Activated CD8-positive, alpha-beta T cell treated with anti-CD3 and anti-CD28 coated beads for 36 hours (primary cell): ENCODE measurements at regions not wholly inside any gene's neighbourhood (a gene's known extent, or its start where the extent isn't known, plus 50 kb on each side); places are given as distances from the start of the nearest gene placed in this dataset.

ENCODE experiments used
- ATAC-seq: fragments of 200-7000 bp; cut with Tn5 transposase; one replicate; pipeline ENCODE4 v1.10.0; 2021; ENCODE audit warnings: mild to moderate bottlenecking, moderate library complexity
- CTCF ChIA-PET: fragments of 350-600 bp; sonication (Branson Sonifier 250); formaldehyde crosslinking; loops from one replicate; lab custom pipeline; 2021; ENCODE audit warnings: antibody characterized with exemption; lab: Charles Lee
- POLR2A ChIA-PET: fragments of 350-600 bp; sonication (Branson Sonifier 250); formaldehyde crosslinking; loops from one replicate; lab custom pipeline; 2021; ENCODE audit warnings: antibody characterized with exemption; lab: Charles Lee
- DNase-seq: peaks from one replicate; pipeline ENCODE4 v3.0.0-alpha.2; 2020
- H3K27ac Mint-ChIP-seq: one replicate; pipeline ENCODE4 v1.8.0; 2021; ENCODE audit warnings: mild to moderate bottlenecking, mixed read lengths
- H3K27me3 Mint-ChIP-seq: one replicate; pipeline ENCODE4 v1.8.0; 2021; ENCODE audit warnings: mixed read lengths
- H3K36me3 Mint-ChIP-seq: one replicate; pipeline ENCODE4 v1.8.0; 2021; ENCODE audit warnings: low read depth, mixed read lengths
- H3K4me1 Mint-ChIP-seq: one replicate; pipeline ENCODE4 v1.8.0; 2021; ENCODE audit warnings: low read depth, mixed read lengths
- H3K4me3 Mint-ChIP-seq: one replicate; pipeline ENCODE4 v1.8.0; 2021; ENCODE audit warnings: mild to moderate bottlenecking, moderate library complexity, mixed read lengths
- H3K9me3 Mint-ChIP-seq: one replicate; pipeline ENCODE4 v1.8.0; 2021; ENCODE audit warnings: mixed read lengths
- CTCF ChIP-seq: fragments of 200-600 bp; IDR thresholded peaks from one replicate; pipeline ENCODE4 v1.8.0; 2022; ENCODE audit warnings: antibody characterized with exemption, mild to moderate bottlenecking
- intact Hi-C: fragments of 100-400 bp; cut with micrococcal nuclease; formaldehyde crosslinking; loops from one replicate; pipeline ENCODE4 v1.10.0; 2022

- ChIA-PET POLR2A (no interaction called here), CTCF (no interaction called here)
- H3K4me3 Mint-ChIP-seq, result no peak overlapping the region
- DNase-seq, result no peak
- no peaks in the 10 kb centered on the region for H3K27me3 Mint-ChIP-seq
- intact Hi-C loops, result no loop called here
- H3K4me1 Mint-ChIP-seq, result no peaks in the 10 kb centered on the region
- H3K27ac Mint-ChIP-seq, result no peak overlapping the region
- no peaks in the 10 kb centered on the region for H3K36me3 Mint-ChIP-seq
- H3K9me3 Mint-ChIP-seq, result no peaks in the 10 kb centered on the region
- TF ChIP-seq CTCF, result no peak
- no peak for ATAC-seq
These were observed 134.2 kb downstream of the CBLN2 start for GRCh38 chr18:72409903-72410302.

GRCh38 chr18:72407048-72407447 lies 137.1 kb downstream of the CBLN2 start:
- POLR2A ChIA-PET, result no interaction called here
- no peak for TF ChIP-seq CTCF
- Mint-ChIP-seq H3K27me3 (no peaks in the 10 kb centered on the region), H3K36me3 (no peaks in the 10 kb centered on the region), H3K9me3 (peaks cover 1% of the 10 kb centered on the region), H3K27ac (no peak overlapping the region), H3K4me1 (no peaks in the 10 kb centered on the region), H3K4me3 (no peak overlapping the region)
- no peak for DNase-seq
- CTCF ChIA-PET, result no interaction called here
- no peak for ATAC-seq
- intact Hi-C loops, result no loop called here

- peaks cover 5% of the 10 kb centered on the region for H3K9me3 Mint-ChIP-seq
- intact Hi-C loops, result no loop called here
- TF ChIP-seq CTCF, result no peak
- H3K27me3 Mint-ChIP-seq, result no peaks in the 10 kb centered on the region
- no peak for DNase-seq
- H3K36me3 Mint-ChIP-seq, result no peaks in the 10 kb centered on the region
- no peak overlapping the region for H3K27ac Mint-ChIP-seq
- ATAC-seq, result no peak
- H3K4me1 Mint-ChIP-seq, result no peaks in the 10 kb centered on the region
- POLR2A ChIA-PET, result no interaction called here
- H3K4me3 Mint-ChIP-seq, result no peak overlapping the region
- CTCF ChIA-PET, result no interaction called here
These were observed 152.2 kb downstream of the CBLN2 start for GRCh38 chr18:72391951-72392350.

GRCh38 chr18:72391427-72391826 lies 152.7 kb downstream of the CBLN2 start:
- no peak for TF ChIP-seq CTCF
- peaks cover 5% of the 10 kb centered on the region for H3K9me3 Mint-ChIP-seq
- DNase-seq (no peak), ATAC-seq (no peak)
- ChIA-PET CTCF (no interaction called here), POLR2A (no interaction called here)
- no peaks in the 10 kb centered on the region for H3K27me3 Mint-ChIP-seq
- intact Hi-C loops, result no loop called here
- H3K4me1 Mint-ChIP-seq, result no peaks in the 10 kb centered on the region
- no peak overlapping the region for H3K27ac Mint-ChIP-seq
- H3K4me3 Mint-ChIP-seq, result no peak overlapping the region
- H3K36me3 Mint-ChIP-seq, result no peaks in the 10 kb centered on the region

GRCh38 chr18:72378016-72378415 lies 166.1 kb downstream of the CBLN2 start:
- CTCF ChIA-PET, result no interaction called here
- no peak overlapping the region for H3K27ac Mint-ChIP-seq
- no peaks in the 10 kb centered on the region for H3K36me3 Mint-ChIP-seq
- POLR2A ChIA-PET, result no interaction called here
- TF ChIP-seq CTCF, result no peak
- H3K9me3 Mint-ChIP-seq, result peaks cover 1% of the 10 kb centered on the region
- intact Hi-C loops, result no loop called here
- no peaks in the 10 kb centered on the region for H3K4me1 Mint-ChIP-seq
- DNase-seq (no peak), ATAC-seq (no peak)
- no peaks in the 10 kb centered on the region for H3K27me3 Mint-ChIP-seq
- no peak overlapping the region for H3K4me3 Mint-ChIP-seq
